ENCODE measurements at regions not wholly inside any gene's neighbourhood (a gene's known extent, or its start where the extent isn't known, plus 50 kb on each side); places are given as distances from the start of the nearest gene placed in this dataset.
A peak's percentile ranks its signal among the peaks of the same experiment; 100 is the strongest.
"Not testable (repeated sequence)": the region's sequence is repeated elsewhere in the genome, so short reads cannot be mapped to it uniquely, and the experiment has no call there.

DNA sequence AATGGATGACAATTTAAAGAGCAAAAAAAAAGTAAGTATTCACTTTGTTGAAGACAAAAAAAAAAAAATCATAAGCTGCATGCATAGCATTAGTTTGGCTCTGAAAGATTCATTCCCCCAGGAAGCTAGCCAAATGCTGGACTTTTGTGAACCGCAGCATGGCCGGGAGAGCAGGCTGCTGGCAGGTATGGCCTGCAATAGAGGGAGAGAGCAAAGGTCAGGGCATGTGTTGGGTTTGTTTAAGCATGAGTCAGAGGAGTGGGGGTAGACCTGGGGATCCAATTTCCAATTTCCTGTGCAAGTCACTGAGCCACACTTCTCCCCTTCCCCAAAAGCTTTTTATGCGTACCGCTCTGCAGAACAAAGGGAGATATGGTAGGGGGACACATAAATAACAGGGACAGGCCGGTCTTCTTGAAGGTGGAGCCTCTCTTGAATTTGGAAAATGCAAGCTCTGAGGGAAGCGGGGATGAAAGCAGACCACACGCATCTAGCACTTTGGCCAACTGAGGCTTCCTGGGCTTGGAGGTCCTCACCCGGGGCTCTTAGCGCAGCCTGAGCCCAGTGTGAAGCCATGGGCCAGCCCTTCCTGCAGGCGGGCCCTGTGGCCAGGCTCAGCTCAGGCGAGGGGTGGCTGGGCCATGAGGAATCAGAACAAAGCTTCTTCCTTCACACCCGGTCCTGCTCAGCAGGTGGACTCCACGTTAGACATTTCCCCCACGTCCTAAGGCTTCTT is 171.1 kb downstream of the TOMM20 start:
- no peak for DNase-seq

DNA sequence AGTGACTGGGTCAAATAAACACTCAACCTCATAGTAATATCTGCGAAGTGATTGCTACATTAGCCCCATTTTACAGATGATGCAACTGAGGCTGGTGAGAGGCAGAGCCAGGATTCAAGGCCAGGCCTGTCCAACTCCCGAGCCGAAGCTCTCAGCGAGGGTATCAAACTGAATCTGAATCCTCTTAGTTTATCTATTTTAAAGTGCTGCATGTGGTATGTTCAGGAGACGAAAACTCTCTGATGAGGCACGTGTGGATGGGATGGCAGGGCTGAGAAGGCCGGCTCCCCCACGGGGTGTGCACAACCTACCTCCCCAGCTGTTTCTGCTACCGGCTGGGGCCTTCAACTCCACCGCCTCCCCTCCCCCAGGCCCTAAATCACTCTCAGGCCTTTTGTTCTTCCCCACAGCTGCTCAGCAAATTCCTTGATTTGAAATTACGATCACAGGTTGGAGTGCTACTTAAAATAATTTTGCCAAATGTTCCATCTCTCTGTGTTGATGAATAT is 171.8 kb downstream of the TOMM20 start:
- DNase-seq, result no peak

- no peak for DNase-seq
Observed at GRCh38 chr1:234955107-234955731, 173.4 kb downstream of the TOMM20 start.

DNA sequence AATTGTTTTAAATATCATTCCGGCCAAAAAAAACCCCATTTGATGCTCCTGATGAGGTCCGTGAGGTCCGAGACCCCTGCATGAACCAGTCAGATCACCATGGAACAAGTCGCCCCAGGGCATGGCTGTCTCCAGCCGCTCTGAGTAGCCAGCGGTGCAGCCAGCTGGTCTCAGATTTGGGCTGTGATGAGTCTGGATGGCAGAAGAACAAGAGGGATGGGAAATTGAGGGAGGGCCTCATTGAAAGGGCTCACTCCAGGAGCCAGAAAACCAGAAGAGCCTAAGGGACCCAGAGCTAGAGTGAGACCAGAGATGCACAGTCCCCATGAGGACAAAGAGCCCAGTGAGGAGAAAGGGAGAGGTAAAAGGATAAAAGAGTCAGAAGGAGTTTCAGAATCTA is 174.0 kb downstream of the TOMM20 start:
- DNase-seq, result no peak

GRCh38 chr1:234953655-234954405 is 174.8 kb downstream of the TOMM20 start:
- no peak for DNase-seq

DNA sequence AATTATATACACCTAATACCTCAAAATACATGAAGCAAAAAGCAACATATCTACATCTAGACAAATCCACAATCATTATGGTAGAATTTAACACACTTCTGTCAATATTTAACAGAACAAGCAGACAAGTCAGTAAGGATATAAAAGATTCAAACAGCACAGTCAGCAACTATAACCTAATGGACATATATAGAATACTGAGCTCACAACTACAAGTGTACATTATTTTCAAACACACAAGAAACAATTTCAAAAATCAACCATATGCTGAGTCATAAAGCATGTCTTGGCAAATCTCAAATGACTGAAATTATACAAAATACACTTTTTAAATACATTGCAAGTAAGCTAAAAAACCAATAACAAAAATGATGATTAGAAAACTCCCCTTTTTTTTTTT is 178.0 kb downstream of the TOMM20 start:
- DNase-seq, result no peak

DNA sequence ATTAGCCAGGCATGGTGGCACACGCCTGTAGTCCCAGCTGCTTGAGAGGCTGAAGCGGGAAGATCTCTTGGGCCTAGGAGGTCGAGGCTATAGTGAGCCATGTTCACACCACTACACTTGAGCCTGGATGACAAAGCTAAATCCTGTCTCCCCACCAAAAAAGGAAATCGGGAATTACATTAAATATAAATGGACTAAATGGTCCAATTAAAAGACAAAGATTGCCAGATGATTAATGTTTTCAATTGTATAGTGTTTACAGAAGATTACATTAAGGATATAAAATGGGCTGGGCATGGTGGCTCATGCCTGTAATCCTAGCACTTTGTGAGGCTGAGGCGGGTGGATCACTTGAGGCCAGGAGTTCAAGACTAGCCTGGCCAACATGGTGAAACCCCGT is 179.1 kb downstream of the TOMM20 start:
- not testable (repeated sequence) for DNase-seq

DNA sequence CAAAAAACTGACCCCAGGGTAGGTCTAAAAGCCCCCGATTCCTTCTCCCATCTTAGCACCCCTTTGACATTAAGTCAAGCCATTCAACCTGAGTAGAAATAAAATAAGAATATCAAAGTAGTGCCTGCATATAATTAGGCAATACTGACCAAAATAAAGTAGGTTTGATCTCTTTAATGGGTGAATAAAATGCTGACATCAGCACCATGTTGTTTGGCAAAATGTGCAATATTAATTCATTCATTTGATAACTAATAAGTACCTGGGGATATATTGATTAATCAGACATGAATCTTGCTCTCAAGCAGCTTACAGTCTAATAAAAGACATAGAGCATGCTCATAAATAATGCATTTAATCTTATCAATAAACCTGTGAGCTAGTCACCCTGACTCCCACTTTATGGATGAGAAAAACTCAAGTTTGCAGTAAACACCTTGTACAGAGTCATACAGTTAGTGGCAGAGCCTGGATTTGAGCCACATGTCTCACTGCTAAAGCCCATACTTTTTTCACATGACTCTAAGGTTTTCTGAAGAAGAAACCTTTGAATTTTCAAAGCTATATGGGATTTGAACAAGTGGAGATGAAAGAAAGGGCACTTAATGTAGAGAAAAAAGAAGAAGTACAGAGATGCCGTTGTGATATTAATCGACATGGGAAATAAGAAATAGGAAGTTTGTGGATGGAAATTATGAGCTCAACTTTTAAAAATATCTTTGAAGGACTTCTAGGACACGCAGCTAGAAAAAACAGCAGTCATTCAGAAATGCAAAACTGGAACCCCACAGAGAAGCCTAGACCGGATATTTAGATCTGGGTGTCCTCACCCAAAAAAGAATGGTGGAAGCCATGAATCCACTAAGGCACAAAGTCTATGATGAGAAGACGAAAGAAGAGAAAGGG is 183.9 kb downstream of the TOMM20 start:
- no peak for DNase-seq

DNA sequence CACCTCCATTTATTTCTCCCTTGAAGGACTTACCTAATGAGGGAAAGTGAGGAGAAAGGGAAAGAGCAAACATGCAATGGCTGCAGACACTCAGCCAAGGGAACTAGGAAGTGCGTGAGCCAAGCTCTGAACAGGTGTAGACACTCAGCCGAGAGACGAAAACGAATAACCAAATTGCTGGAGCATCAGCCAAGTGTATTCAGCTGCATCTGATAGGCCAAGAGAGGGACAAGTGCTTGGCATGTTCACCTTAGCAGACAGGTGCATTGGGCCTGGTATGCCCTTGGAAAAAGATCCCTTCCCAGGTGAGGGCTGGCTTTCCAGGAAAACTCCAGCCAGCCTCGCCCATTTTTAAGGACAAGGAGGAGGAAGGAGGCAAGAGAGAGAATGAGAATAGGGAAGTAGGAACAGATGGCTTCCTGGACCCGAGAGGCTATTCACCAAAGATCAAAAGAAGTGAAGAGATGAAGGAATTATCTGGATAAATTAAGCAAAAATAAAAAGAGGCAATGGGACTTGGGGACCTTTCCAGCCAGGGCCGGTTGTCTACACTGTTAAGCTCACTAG is 184.7 kb downstream of the TOMM20 start:
- DNase-seq, result peak; percentile 89

DNA sequence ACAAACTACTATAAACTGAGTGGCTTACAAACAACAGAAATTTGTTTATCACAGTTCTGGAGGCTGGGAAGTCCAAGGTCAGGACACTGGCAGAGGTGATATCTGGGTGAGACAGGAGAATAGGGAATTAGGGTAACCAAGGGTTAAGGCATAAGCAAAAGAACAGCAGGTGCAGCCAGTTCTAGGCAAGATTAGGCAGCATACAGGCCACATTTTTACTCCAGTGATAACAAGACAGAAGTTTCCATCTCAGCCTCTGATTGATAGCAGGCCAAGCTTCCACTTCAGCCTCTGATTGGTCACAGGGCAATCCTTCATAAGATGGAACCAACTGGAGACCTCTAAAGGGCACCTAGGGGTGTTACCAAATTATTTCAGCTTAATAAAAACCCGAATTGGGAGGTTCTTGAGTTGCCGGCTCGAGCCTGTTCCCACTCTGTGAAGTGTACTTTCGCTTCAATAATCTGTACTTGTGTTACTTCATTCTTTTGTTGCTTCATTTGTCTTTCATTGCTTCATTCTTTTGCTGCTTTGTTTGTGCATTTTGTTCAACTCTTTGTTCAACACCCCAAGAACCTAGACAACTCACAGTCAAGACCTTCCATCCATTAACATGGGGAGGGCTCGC is 185.6 kb downstream of the TOMM20 start:
- DNase-seq, result no peak

GRCh38 chr1:234942012-234942332 is 186.7 kb downstream of the TOMM20 start:
- no peak for DNase-seq

GRCh38 chr1:234941321-234942011 is 187.2 kb downstream of the TOMM20 start:
- DNase-seq, result no peak

GRCh38 chr1:234940841-234941240 is 187.8 kb downstream of the TOMM20 start:
- no peak for DNase-seq

DNA sequence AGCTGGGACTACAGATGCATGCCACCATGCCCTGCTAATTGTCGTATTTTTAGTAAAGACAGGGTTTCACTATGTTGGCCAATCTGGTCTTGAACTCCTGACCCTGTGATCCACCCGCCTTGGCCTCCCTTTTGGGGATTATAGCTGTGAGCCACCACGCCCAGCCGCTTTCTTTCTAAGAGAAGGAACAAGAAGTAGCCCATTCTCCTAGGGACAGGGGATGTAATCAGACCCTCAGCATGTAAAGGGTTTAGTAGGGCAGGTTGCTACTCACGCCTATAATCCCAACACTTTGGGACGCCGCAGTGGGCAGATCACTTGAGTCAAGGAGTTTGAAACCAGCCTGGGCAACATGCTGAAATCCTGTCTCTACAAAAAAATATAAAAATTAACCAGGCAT is 189.7 kb downstream of the TOMM20 start:
- no peak for DNase-seq

- no peak for DNase-seq
Observed at GRCh38 chr1:234938135-234938534, 190.5 kb downstream of the TOMM20 start.

GRCh38 chr1:234936612-234937389 is 191.8 kb downstream of the TOMM20 start:
- DNase-seq, result no peak

GRCh38 chr1:234934611-234935033 is 194.0 kb downstream of the TOMM20 start:
- no peak for DNase-seq

GRCh38 chr1:234933475-234933874 is 195.2 kb downstream of the TOMM20 start:
- DNase-seq, result no peak

GRCh38 chr1:234932511-234933430 is 195.9 kb downstream of the TOMM20 start:
- no peak for DNase-seq

All from DMS79 (cell line).